Upper lobe of left lung (tissue), 6 donors: ENCODE measurements at regions not wholly inside any gene's neighbourhood (a gene's known extent, or its start where the extent isn't known, plus 50 kb on each side); places are given as distances from the start of the nearest gene placed in this dataset.

Experiments used
- ATAC-seq, 2 donors: fragments of 200-7000 bp; cut with Tn5 transposase; one replicate each; pipeline ENCODE4 v1.9.1; 2022; ENCODE audit warnings: mild to moderate bottlenecking in 2 of 2, moderate library complexity in 2 of 2; ENCODE audit not compliant: low FRiP score in 2 of 2
- DNase-seq, 2 donors: peaks; one replicate each; pipeline ENCODE4 v3.0.0-alpha.2; 2019 to 2020
- H3K27ac ChIP-seq, 4 donors: fragments of 200-600 bp; sonication (generic); one replicate each; pipeline ENCODE4 v1.5.1; 2016 to 2019
- H3K27me3 ChIP-seq, 4 donors: fragments of 200-600 bp; sonication (generic); one replicate each; pipeline ENCODE4 v1.5.1; 2017 to 2019
- H3K36me3 ChIP-seq, 4 donors: fragments of 200-600 bp; sonication (generic); one replicate each; pipeline ENCODE4 v1.5.1; 2016 to 2019
- H3K4me1 ChIP-seq, 4 donors: fragments of 200-600 bp; sonication (generic); one replicate each; pipeline ENCODE4 v1.5.1; 2018 to 2019
- H3K4me3 ChIP-seq, 4 donors: fragments of 200-600 bp; sonication (generic); one replicate each; pipeline ENCODE4 v1.5.1; 2017 to 2019; ENCODE audit warnings: mild to moderate bottlenecking in 2 of 4, moderate library complexity in 1 of 4
- H3K9me3 ChIP-seq, 4 donors: fragments of 200-600 bp; sonication (generic); one replicate each; pipeline ENCODE4 v1.5.1; 2018 to 2019
- CTCF ChIP-seq, 6 experiments: fragments of 450-650 bp in 4 of 6; fragments of 200-600 bp in 2 of 6; sonication (generic) in 2 of 6; IDR thresholded peaks; one replicate each; pipeline ENCODE4 v1.5.1; 2016 to 2019; ENCODE audit warnings: antibody characterized with exemption in 6 of 6
- EP300 ChIP-seq, 4 donors: sonication (generic); formaldehyde crosslinking; IDR thresholded peaks; one replicate each; pipeline ENCODE4 v1.5.1; 2017; ENCODE audit warnings: antibody characterized with exemption in 4 of 4, control low read depth in 2 of 4
- POLR2A ChIP-seq, 4 donors: fragments of 450-650 bp; IDR thresholded peaks; one replicate each; pipeline ENCODE4 v1.5.1; 2016 to 2017; ENCODE audit warnings: antibody characterized with exemption in 4 of 4, mild to moderate bottlenecking in 2 of 4
- POLR2AphosphoS5 ChIP-seq, 2 donors: sonication (generic); formaldehyde crosslinking; IDR thresholded peaks; one replicate each; pipeline ENCODE4 v1.5.1; 2017; ENCODE audit warnings: antibody characterized with exemption in 2 of 2
- WGBS, 2 donors: methylation state at CpG; one replicate each; pipeline ENCODE4 v1.1.5; 2017 to 2018; 5-methylcytosine and 5-hydroxymethylcytosine counted together
- donor health status: DM: no; HTN: no; CAD: no; lungs with moderate emphysema.
- donor health status: DM: no; HTN: yes; CAD: no; lungs with severe emphysema.

- TF ChIP-seq POLR2A (IDR thresholded peaks at IDR 0.05) (no peak), CTCF (IDR thresholded peaks at IDR 0.05) (no peak), POLR2AphosphoS5 (IDR thresholded peaks at IDR 0.05) (no peak), EP300 (IDR thresholded peaks at IDR 0.05) (no peak)
- DNase-seq (no peak), ATAC-seq (no peak)
- WGBS, 2 donors: 61 to 71% methylated on average over 8 of the region's 8 CpGs
- H3K27ac ChIP-seq: peak overlapping the region in 2 of 4 donors; percentile 36 to 38
- peaks cover 6 to 48% (median 30%) of the 10 kb centered on the region in 4 donors for H3K4me1 ChIP-seq
- no peaks in the 10 kb centered on the region for H3K9me3 ChIP-seq
- no peak overlapping the region for H3K4me3 ChIP-seq
- no peaks in the 10 kb centered on the region for H3K27me3 ChIP-seq
- no peaks in the 10 kb centered on the region for H3K36me3 ChIP-seq
Observed at GRCh38 chr1:25031601-25031965, 101.5 kb upstream of the RUNX3 start.

- TF ChIP-seq CTCF (IDR thresholded peaks at IDR 0.05): no peak
- TF ChIP-seq EP300 (IDR thresholded peaks at IDR 0.05): no peak
- DNase-seq (peak in 1 of 2 donors; percentile 41), ATAC-seq (no peak)
- H3K4me1 ChIP-seq: peaks cover 6 to 48% (median 30%) of the 10 kb centered on the region in 4 donors
- peak overlapping the region in 2 of 4 donors; percentile 36 to 38 for H3K27ac ChIP-seq
- no peaks in the 10 kb centered on the region for H3K27me3 ChIP-seq
- no peaks in the 10 kb centered on the region for H3K9me3 ChIP-seq
- H3K4me3 ChIP-seq: no peak overlapping the region
- WGBS, 2 donors: 58 to 70% methylated on average over 5 to 6 of the region's 6 CpGs
- no peaks in the 10 kb centered on the region for H3K36me3 ChIP-seq
Observed at GRCh38 chr1:25030674-25031589, 100.9 kb upstream of the RUNX3 start.

GRCh38 chr1:25030012-25030411 lies 99.9 kb upstream of the RUNX3 start:
- WGBS, 2 donors: 81 to 83% methylated on average over 2 of the region's 2 CpGs
- TF ChIP-seq POLR2A (IDR thresholded peaks at IDR 0.05) (no peak), CTCF (IDR thresholded peaks at IDR 0.05) (no peak), EP300 (IDR thresholded peaks at IDR 0.05) (no peak), POLR2AphosphoS5 (IDR thresholded peaks at IDR 0.05) (no peak)
- no peaks in the 10 kb centered on the region for H3K9me3 ChIP-seq
- no peak overlapping the region for H3K27ac ChIP-seq
- H3K36me3 ChIP-seq: no peaks in the 10 kb centered on the region
- peaks cover 4 to 48% (median 30%) of the 10 kb centered on the region in 4 donors for H3K4me1 ChIP-seq
- ATAC-seq (no peak), DNase-seq (no peak)
- no peaks in the 10 kb centered on the region for H3K27me3 ChIP-seq
- H3K4me3 ChIP-seq: no peak overlapping the region

- Histone ChIP-seq H3K4me1 (peaks cover 3 to 38% (median 26%) of the 10 kb centered on the region in 4 donors), H3K27ac (no peak overlapping the region), H3K27me3 (no peaks in the 10 kb centered on the region), H3K9me3 (no peaks in the 10 kb centered on the region), H3K36me3 (no peaks in the 10 kb centered on the region), H3K4me3 (no peak overlapping the region)
- ATAC-seq (no peak), DNase-seq (no peak)
- TF ChIP-seq POLR2A (IDR thresholded peaks at IDR 0.05) (no peak), CTCF (IDR thresholded peaks at IDR 0.05) (no peak), POLR2AphosphoS5 (IDR thresholded peaks at IDR 0.05) (no peak), EP300 (IDR thresholded peaks at IDR 0.05) (no peak)
- WGBS, 2 donors: 49 to 59% methylated on average over 23 of the region's 23 CpGs
Observed at GRCh38 chr1:25028907-25029599, 99.0 kb upstream of the RUNX3 start.
